ENCODE measurements at regions not wholly inside any gene's neighbourhood (a gene's known extent, or its start where the extent isn't known, plus 50 kb on each side); places are given as distances from the start of the nearest gene placed in this dataset.
A peak's percentile ranks its signal among the peaks of the same experiment; 100 is the strongest.
"Not testable (repeated sequence)": the region's sequence is repeated elsewhere in the genome, so short reads cannot be mapped to it uniquely, and the experiment has no call there.

GRCh38 chrX:56618323-56618722 is 54.9 kb downstream of the UBQLN2 start:
- peak; percentile 0 for DNase-seq (ENCODE audit: low spot score)

GRCh38 chrX:56623316-56623715 is 59.9 kb downstream of the UBQLN2 start:
- DNase-seq (ENCODE audit: low spot score), result no peak

- not testable (repeated sequence) for DNase-seq (ENCODE audit: low spot score)
Observed at GRCh38 chrX:56635060-56635459, 71.6 kb downstream of the UBQLN2 start.

GRCh38 chrX:56661193-56661592 is 67.8 kb upstream of the NBDY start:
- DNase-seq (ENCODE audit: low spot score), result no peak
